Naive thymus-derived CD4-positive, alpha-beta T cell (primary cell): ENCODE measurements at regions not wholly inside any gene's neighbourhood (a gene's known extent, or its start where the extent isn't known, plus 50 kb on each side); places are given as distances from the start of the nearest gene placed in this dataset.
"Not testable (repeated sequence)": the region's sequence is repeated elsewhere in the genome, so short reads cannot be mapped to it uniquely, and the experiment has no call there.

ENCODE experiments used
- ATAC-seq: fragments of 150-1000 bp; cut with Tn5 transposase; 2 replicates; pipeline ENCODE4 v1.10.0; 2021; ENCODE audit warnings: mild to moderate bottlenecking, moderate library complexity
- CTCF ChIA-PET: fragments of 350-600 bp; sonication (Branson Sonifier 250); formaldehyde crosslinking; loops from one replicate; lab custom pipeline; 2021; ENCODE audit warnings: antibody characterized with exemption; lab: Charles Lee
- POLR2A ChIA-PET: fragments of 350-600 bp; sonication (Branson Sonifier 250); formaldehyde crosslinking; loops from one replicate; lab custom pipeline; 2021; ENCODE audit warnings: antibody characterized with exemption, inconsistent platforms; lab: Charles Lee
- DNase-seq, 9 donors: peaks; one replicate each; pipeline versions ENCODE4 v3.0.0 to v3.0.0-alpha.2; 2020 to 2022; ENCODE audit warnings: mixed read lengths in 1 of 9
- H3K27ac ChIP-seq: one replicate; pipeline ENCODE4 v1.7.0; 2013; ENCODE audit warnings: mild to moderate bottlenecking, low read depth, low read length, moderate library complexity
- H3K27me3 ChIP-seq, 2 donors: one replicate each; pipeline ENCODE4 v1.7.0; 2013; ENCODE audit warnings: low read length in 2 of 2, mild to moderate bottlenecking in 2 of 2, moderate library complexity in 2 of 2; ENCODE audit not compliant: control insufficient read depth in 2 of 2, insufficient read depth in 2 of 2
- H3K36me3 ChIP-seq, 3 experiments: 1 replicate in 2 of 3; 2 replicates in 1 of 3; pipeline ENCODE4 v1.7.0; 2013; ENCODE audit warnings: low read length in 3 of 3, mild to moderate bottlenecking in 3 of 3, moderate library complexity in 1 of 3; ENCODE audit not compliant: insufficient read depth in 3 of 3, control insufficient read depth in 2 of 3
- H3K4me1 ChIP-seq, 2 donors: one replicate each; pipeline ENCODE4 v1.7.0; 2013; ENCODE audit warnings: low read length in 2 of 2, mild to moderate bottlenecking in 2 of 2, moderate library complexity in 1 of 2; ENCODE audit not compliant: control insufficient read depth in 2 of 2, insufficient read depth in 2 of 2
- H3K4me3 ChIP-seq: 2 replicates; pipeline ENCODE4 v1.7.0; 2013; ENCODE audit warnings: mild to moderate bottlenecking, low read length
- H3K9me3 ChIP-seq, 3 experiments: 1 replicate in 2 of 3; 2 replicates in 1 of 3; pipeline ENCODE4 v1.7.0; 2013; ENCODE audit warnings: low read length in 3 of 3; ENCODE audit not compliant: control insufficient read depth in 2 of 3
- H3K27ac Mint-ChIP-seq, 9 donors: one replicate each; pipeline ENCODE4 v1.8.0; 2020 to 2022; ENCODE audit warnings: mixed read lengths in 9 of 9, mild to moderate bottlenecking in 8 of 9, moderate library complexity in 5 of 9, inconsistent platforms in 2 of 9
- H3K27me3 Mint-ChIP-seq, 5 donors: one replicate each; pipeline ENCODE4 v1.8.0; 2021 to 2022; ENCODE audit warnings: mixed read lengths in 5 of 5, mild to moderate bottlenecking in 1 of 5
- H3K36me3 Mint-ChIP-seq, 5 donors: one replicate each; pipeline ENCODE4 v1.8.0; 2020 to 2022; ENCODE audit warnings: mixed read lengths in 5 of 5, mild to moderate bottlenecking in 3 of 5, inconsistent platforms in 1 of 5
- H3K4me1 Mint-ChIP-seq, 7 donors: one replicate each; pipeline ENCODE4 v1.8.0; 2020 to 2022; ENCODE audit warnings: mixed read lengths in 7 of 7, mild to moderate bottlenecking in 3 of 7, inconsistent platforms in 1 of 7
- H3K4me3 Mint-ChIP-seq, 10 donors: one replicate each; pipeline ENCODE4 v1.8.0; 2020 to 2022; ENCODE audit warnings: mild to moderate bottlenecking in 10 of 10, mixed read lengths in 10 of 10, moderate library complexity in 6 of 10, inconsistent platforms in 2 of 10
- H3K9me3 Mint-ChIP-seq, 11 donors: one replicate each; pipeline ENCODE4 v1.8.0; 2020 to 2022; ENCODE audit warnings: mixed read lengths in 11 of 11, mild to moderate bottlenecking in 4 of 11, inconsistent platforms in 1 of 11, moderate library complexity in 1 of 11
- intact Hi-C, 2 donors: fragments of 100-400 bp; cut with micrococcal nuclease; formaldehyde crosslinking; loops; one replicate each; pipeline ENCODE4 v1.15.1; 2023

DNA sequence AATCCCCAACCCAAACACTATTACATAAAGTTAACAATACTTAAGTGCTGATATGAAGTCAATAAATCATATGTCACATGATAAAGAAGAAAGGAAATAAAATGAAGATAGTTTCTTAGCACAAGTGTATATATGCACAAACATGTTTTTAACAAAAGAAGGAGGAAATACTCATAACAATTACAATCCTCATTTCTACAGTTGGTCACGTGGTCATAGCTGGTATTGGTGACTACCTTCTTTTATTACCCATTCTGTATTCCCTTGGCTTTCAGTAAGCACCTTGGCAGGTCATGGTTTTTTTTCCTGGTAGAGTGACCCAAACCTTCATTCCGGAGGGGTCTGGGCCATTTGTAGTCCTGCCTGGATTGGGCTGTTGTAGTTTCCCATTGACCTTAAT is 137.1 kb upstream of the KCND3 start:
- Histone ChIP-seq H3K4me1 (no peaks in the 10 kb centered on the region), H3K27me3 (no peaks in the 10 kb centered on the region), H3K36me3 (no peaks in the 10 kb centered on the region), H3K27ac (no peak overlapping the region), H3K4me3 (no peak overlapping the region), H3K9me3 (no peaks in the 10 kb centered on the region)
- ChIA-PET POLR2A (no interaction called here), CTCF (no interaction called here)
- no peaks in the 10 kb centered on the region for H3K36me3 Mint-ChIP-seq
- no peak overlapping the region for H3K27ac Mint-ChIP-seq
- intact Hi-C loops = no loop called here
- H3K27me3 Mint-ChIP-seq = peaks cover 3 to 20% (median 7%) of the 10 kb centered on the region in 5 donors
- H3K4me3 Mint-ChIP-seq = no peak overlapping the region
- no peak for DNase-seq
- no peaks in the 10 kb centered on the region for H3K4me1 Mint-ChIP-seq
- no peak for ATAC-seq
- H3K9me3 Mint-ChIP-seq = no peaks in the 10 kb centered on the region

DNA sequence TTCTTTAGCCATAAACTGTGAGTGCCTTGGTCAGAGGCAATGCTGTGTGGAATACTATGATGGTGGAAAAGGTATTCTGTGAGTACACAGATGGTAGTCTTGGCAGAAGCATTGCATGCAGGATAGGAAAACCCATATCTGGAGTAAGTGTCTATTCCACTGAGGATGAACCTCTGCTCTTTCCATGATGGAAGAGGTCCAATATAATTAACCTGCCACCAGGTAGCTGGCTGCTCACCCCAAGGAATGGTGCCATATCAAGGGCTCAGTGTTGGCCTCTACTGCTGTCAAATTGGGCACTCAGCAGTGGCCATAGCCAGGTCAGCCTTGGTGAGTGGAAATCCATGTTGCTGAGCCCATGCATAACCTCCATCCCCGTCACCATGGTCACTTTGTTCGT is 138.1 kb upstream of the KCND3 start:
- H3K27ac Mint-ChIP-seq, POLR2A ChIA-PET, intact Hi-C loops, CTCF ChIA-PET, H3K36me3 ChIP-seq, H3K4me1 Mint-ChIP-seq, DNase-seq, H3K4me3 ChIP-seq, H3K27ac ChIP-seq, H3K4me1 ChIP-seq, H3K9me3 Mint-ChIP-seq, H3K36me3 Mint-ChIP-seq, H3K27me3 ChIP-seq, H3K4me3 Mint-ChIP-seq, H3K9me3 ChIP-seq, ATAC-seq: not testable (repeated sequence)
- peaks cover 0 to 21% (median 10%) of the 10 kb centered on the region in 5 donors for H3K27me3 Mint-ChIP-seq

DNA sequence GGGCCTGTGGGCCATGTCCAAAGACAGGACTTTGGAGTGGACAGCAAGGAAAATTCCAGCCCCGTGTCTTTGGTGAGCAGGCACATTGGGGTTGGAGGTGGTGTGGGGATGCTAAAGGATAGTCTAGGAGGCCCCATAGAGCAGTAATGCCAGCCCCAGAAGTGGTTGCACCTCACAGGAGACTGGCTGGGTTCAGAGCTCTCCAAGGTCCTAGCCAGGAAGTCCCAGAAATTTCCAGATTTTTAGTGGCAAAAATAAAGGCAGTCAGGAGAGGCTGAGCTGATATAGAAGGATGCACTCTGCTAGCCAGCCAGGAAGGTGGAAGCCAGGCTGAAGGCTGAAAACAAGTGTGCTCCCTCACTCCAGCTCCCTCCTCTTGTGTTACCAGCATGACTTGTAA is 144.0 kb upstream of the KCND3 start:
- Mint-ChIP-seq H3K36me3 (no peaks in the 10 kb centered on the region), H3K4me1 (no peaks in the 10 kb centered on the region)
- intact Hi-C loops = no loop called here

DNA sequence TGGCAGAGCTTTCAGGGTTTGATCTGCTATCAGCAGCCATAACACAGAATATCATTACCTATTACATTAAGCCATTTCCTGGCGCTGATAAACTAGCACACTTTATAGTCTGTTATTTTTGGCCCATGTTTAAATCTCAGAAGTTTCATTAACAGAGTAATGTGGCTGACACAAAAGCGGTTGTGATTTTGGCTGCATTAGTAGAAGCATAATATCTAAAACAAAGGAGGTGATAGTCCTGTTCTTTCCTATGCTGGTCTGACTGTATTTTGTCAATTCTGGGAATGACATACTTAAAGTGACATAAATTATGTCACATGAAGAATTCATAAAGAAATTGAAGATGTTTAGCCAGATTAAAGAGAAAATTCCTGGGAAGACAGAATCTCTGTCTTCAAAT is 151.3 kb upstream of the KCND3 start:
- CTCF ChIA-PET = no interaction called here

More for the DNA sequence above, 144.0 kb upstream of the KCND3 start:
- H3K27me3 ChIP-seq = no peaks in the 10 kb centered on the region
- no peak overlapping the region for H3K4me3 Mint-ChIP-seq
- H3K4me3 ChIP-seq = no peak overlapping the region
- H3K36me3 ChIP-seq = no peaks in the 10 kb centered on the region
- H3K9me3 ChIP-seq = no peaks in the 10 kb centered on the region
- no peak overlapping the region for H3K27ac ChIP-seq
- no peaks in the 10 kb centered on the region for H3K4me1 ChIP-seq
- peaks cover 0 to 3% (median 0%) of the 10 kb centered on the region in 11 donors for H3K9me3 Mint-ChIP-seq
- DNase-seq (no peak), ATAC-seq (no peak)
- H3K27ac Mint-ChIP-seq = no peak overlapping the region
- peaks cover 0 to 29% (median 25%) of the 10 kb centered on the region in 5 donors for H3K27me3 Mint-ChIP-seq
- CTCF ChIA-PET = no interaction called here
- POLR2A ChIA-PET = no interaction called here

DNA sequence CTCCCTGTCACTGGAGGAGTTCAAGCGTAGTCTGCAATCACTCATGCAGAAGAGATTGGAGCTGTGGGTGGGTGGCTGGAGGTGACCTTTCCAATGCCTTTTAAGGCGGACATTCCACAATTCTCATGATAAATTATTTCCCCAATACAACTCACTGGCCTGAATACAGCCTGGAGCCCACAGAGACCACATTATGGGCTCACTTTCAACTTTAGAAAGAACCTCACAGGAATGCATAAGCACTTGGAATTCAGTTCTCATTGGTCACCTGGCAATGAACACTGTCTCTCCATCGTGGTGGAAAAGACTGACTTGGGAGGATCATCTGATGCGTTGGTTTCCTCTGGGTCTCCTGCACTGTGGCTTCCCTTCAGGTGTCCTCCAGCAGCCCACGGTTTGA is 151.8 kb upstream of the KCND3 start:
- Mint-ChIP-seq H3K4me3 (no peak overlapping the region), H3K27ac (no peak overlapping the region), H3K27me3 (peaks cover 0 to 42% (median 26%) of the 10 kb centered on the region in 5 donors), H3K36me3 (no peaks in the 10 kb centered on the region), H3K4me1 (no peaks in the 10 kb centered on the region), H3K9me3 (peaks cover 0 to 2% (median 0%) of the 10 kb centered on the region in 11 donors)
- CTCF ChIA-PET = no interaction called here
- ATAC-seq (no peak), DNase-seq (no peak)
- no peaks in the 10 kb centered on the region for H3K36me3 ChIP-seq
- POLR2A ChIA-PET = no interaction called here
- no peak overlapping the region for H3K4me3 ChIP-seq
- intact Hi-C loops = no loop called here
- no peaks in the 10 kb centered on the region for H3K4me1 ChIP-seq
- H3K27me3 ChIP-seq = no peaks in the 10 kb centered on the region
- H3K9me3 ChIP-seq = no peaks in the 10 kb centered on the region
- no peak overlapping the region for H3K27ac ChIP-seq

More for the DNA sequence above, 151.3 kb upstream of the KCND3 start:
- no peaks in the 10 kb centered on the region for H3K36me3 ChIP-seq
- H3K36me3 Mint-ChIP-seq = no peaks in the 10 kb centered on the region
- POLR2A ChIA-PET = no interaction called here
- H3K9me3 Mint-ChIP-seq = no peaks in the 10 kb centered on the region
- no peaks in the 10 kb centered on the region for H3K4me1 Mint-ChIP-seq
- H3K4me3 ChIP-seq = no peak overlapping the region
- H3K27me3 Mint-ChIP-seq = peaks cover 0 to 42% (median 26%) of the 10 kb centered on the region in 5 donors
- DNase-seq = no peak
- ATAC-seq = no peak
- intact Hi-C loops = no loop called here
- H3K27ac ChIP-seq = no peak overlapping the region
- H3K9me3 ChIP-seq = no peaks in the 10 kb centered on the region
- H3K4me3 Mint-ChIP-seq = no peak overlapping the region
- H3K27me3 ChIP-seq = no peaks in the 10 kb centered on the region
- H3K4me1 ChIP-seq = no peaks in the 10 kb centered on the region
- no peak overlapping the region for H3K27ac Mint-ChIP-seq

DNA sequence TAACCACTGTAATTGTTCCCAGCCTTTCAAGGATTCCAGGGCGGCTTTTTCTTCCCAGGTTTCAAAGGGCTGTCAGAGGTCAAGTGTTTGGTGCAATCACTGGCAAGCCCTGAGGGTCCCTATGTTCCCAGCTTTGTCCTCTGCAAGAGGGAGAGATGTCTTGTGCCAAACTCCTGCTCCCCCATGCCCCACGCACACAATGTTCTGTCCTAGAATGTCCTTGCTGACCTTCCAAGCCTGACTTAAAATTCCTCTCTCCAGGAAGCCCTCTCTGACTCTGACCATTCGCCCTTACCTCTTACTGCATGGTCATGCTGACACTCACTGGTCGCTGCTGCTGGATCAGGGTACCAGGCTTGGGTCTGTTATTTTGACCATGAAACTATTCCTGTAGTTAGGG is 152.5 kb upstream of the KCND3 start:
- Mint-ChIP-seq H3K9me3 (peaks cover 0 to 4% (median 0%) of the 10 kb centered on the region in 11 donors), H3K27me3 (peaks cover 0 to 42% (median 26%) of the 10 kb centered on the region in 5 donors), H3K36me3 (no peaks in the 10 kb centered on the region), H3K4me3 (no peak overlapping the region), H3K27ac (no peak overlapping the region), H3K4me1 (no peaks in the 10 kb centered on the region)
- Histone ChIP-seq H3K27me3 (no peaks in the 10 kb centered on the region), H3K9me3 (no peaks in the 10 kb centered on the region), H3K36me3 (no peaks in the 10 kb centered on the region), H3K4me3 (no peak overlapping the region), H3K4me1 (no peaks in the 10 kb centered on the region), H3K27ac (no peak overlapping the region)
- ChIA-PET POLR2A (no interaction called here), CTCF (no interaction called here)
- no peak for DNase-seq
- no peak for ATAC-seq
- intact Hi-C loops = no loop called here

DNA sequence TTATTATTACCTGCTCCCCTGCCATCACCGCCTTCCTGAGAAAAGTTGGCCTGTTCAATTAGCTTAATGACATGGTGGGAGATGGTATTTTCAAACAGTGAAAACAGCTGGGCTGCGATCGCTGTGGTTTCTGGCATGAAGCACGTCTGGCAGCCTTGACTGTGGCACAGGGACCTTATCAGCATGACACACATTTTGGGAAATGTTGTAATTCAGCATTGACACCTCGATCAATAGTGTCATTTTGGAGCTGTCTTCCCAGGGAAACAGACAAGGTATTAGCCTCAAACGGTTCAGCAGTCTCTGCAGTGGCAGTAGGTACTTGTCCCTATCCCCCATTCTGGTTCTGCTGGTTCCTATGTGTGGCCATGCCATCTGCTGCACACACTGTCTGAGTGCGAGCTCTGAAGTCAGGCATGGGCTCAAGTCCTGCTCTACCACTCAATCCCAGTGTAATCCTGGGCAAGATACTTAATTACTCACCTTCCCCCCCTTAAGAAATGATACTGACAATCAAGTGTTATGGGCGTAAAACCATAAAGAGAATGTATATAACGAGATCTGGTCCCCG is 154.5 kb upstream of the KCND3 start:
- Mint-ChIP-seq H3K36me3 (peaks cover 0 to 11% (median 5%) of the 10 kb centered on the region in 5 donors), H3K4me3 (no peak overlapping the region), H3K27me3 (peaks cover 0 to 36% (median 23%) of the 10 kb centered on the region in 5 donors), H3K9me3 (peaks cover 0 to 21% (median 9%) of the 10 kb centered on the region in 11 donors), H3K27ac (no peak overlapping the region), H3K4me1 (no peaks in the 10 kb centered on the region)
- H3K27ac ChIP-seq = no peak overlapping the region
- no peaks in the 10 kb centered on the region for H3K4me1 ChIP-seq
- H3K4me3 ChIP-seq = no peak overlapping the region
- no peaks in the 10 kb centered on the region for H3K27me3 ChIP-seq
- intact Hi-C loops = no loop called here
- ChIA-PET POLR2A (no interaction called here), CTCF (no interaction called here)
- no peak for DNase-seq
- H3K36me3 ChIP-seq = no peaks in the 10 kb centered on the region
- no peaks in the 10 kb centered on the region for H3K9me3 ChIP-seq
- no peak for ATAC-seq
